Peyer's patch (tissue), 4 donors: ENCODE measurements at regions not wholly inside any gene's neighbourhood (a gene's known extent, or its start where the extent isn't known, plus 50 kb on each side); places are given as distances from the start of the nearest gene placed in this dataset.

Experiments
- POLR2A ChIP-seq, 2 donors: fragments of 450-650 bp; IDR thresholded peaks; one replicate each; pipeline ENCODE4 v1.5.1; 2017; ENCODE audit warnings: antibody characterized with exemption in 2 of 2, mild to moderate bottlenecking in 2 of 2, moderate library complexity in 2 of 2
- TF ChIP-seq, protein P1 (sequence below), 6 experiments: fragments of 450-650 bp in 4 of 6; fragments of 200-600 bp in 2 of 6; sonication (generic) in 1 of 6; IDR thresholded peaks; one replicate each; pipeline ENCODE4 v1.5.1; 2017 to 2019; ENCODE audit warnings: antibody characterized with exemption in 6 of 6, mild to moderate bottlenecking in 3 of 6, moderate library complexity in 1 of 6

DNA sequence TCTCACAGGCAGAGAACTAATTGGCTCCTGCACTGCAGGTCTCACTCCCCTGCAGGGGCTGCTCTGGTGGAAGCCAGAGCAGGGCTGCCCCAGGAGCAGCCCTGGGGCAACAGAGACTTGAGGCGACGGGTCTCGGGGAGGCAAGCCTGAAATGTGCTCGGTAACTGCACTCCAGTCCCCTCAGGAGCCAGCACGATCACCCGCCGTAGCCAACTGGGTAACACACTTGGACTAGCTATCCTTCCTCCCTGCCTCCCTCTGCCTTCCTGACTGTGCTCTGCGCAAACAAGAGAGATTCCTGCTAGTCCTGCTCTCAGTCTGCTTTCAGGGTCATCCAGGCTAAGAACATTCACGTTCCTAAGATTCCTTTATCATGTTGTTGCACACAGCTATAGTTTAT is 140.7 kb upstream of the NSMCE3 start:
- no peak for TF ChIP-seq POLR2A (IDR thresholded peaks at IDR 0.05)
- TF ChIP-seq, protein P1, sequence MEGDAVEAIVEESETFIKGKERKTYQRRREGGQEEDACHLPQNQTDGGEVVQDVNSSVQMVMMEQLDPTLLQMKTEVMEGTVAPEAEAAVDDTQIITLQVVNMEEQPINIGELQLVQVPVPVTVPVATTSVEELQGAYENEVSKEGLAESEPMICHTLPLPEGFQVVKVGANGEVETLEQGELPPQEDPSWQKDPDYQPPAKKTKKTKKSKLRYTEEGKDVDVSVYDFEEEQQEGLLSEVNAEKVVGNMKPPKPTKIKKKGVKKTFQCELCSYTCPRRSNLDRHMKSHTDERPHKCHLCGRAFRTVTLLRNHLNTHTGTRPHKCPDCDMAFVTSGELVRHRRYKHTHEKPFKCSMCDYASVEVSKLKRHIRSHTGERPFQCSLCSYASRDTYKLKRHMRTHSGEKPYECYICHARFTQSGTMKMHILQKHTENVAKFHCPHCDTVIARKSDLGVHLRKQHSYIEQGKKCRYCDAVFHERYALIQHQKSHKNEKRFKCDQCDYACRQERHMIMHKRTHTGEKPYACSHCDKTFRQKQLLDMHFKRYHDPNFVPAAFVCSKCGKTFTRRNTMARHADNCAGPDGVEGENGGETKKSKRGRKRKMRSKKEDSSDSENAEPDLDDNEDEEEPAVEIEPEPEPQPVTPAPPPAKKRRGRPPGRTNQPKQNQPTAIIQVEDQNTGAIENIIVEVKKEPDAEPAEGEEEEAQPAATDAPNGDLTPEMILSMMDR (IDR thresholded peaks at IDR 0.05), result no peak
